Astrocyte (in vitro differentiated cells and primary cell): ENCODE measurements at regions not wholly inside any gene's neighbourhood (a gene's known extent, or its start where the extent isn't known, plus 50 kb on each side); places are given as distances from the start of the nearest gene placed in this dataset.

Source experiments
- DNase-seq: peaks from one replicate; pipeline ENCODE4 v3.0.0-alpha.2; 2010; ENCODE audit warnings: low read depth
- FAIRE-seq: peaks from 2 replicates; lab custom pipeline; 2011; peaks lifted over from hg19 to GRCh38; lab: Jason Lieb, UNC
- H2AFZ ChIP-seq: 2 replicates; pipeline ENCODE4 v1.6.0; 2012; ENCODE audit warnings: low read depth, low read length, inconsistent platforms
- H3K27ac ChIP-seq: 2 replicates; pipeline ENCODE4 v1.5.1; 2011; ENCODE audit warnings: low read depth, low read length, inconsistent platforms
- H3K27me3 ChIP-seq: 2 replicates; pipeline ENCODE4 v1.6.0; 2011; ENCODE audit warnings: low read length, inconsistent platforms; ENCODE audit not compliant: insufficient read depth
- H3K36me3 ChIP-seq: 2 replicates; pipeline ENCODE4 v1.5.1; 2011; ENCODE audit warnings: low read length, inconsistent platforms; ENCODE audit not compliant: insufficient read depth
- H3K4me1 ChIP-seq: 2 replicates; pipeline ENCODE4 v1.5.1; 2011; ENCODE audit warnings: low read length, inconsistent platforms; ENCODE audit not compliant: insufficient read depth
- H3K4me2 ChIP-seq: 2 replicates; pipeline ENCODE4 v1.6.0; 2012; ENCODE audit warnings: low read length, inconsistent platforms
- H3K4me3 ChIP-seq: 2 replicates; pipeline ENCODE4 v1.5.1; 2011; ENCODE audit warnings: low read depth, mild to moderate bottlenecking, low read length, inconsistent platforms; ENCODE audit not compliant: insufficient read depth
- H3K79me2 ChIP-seq: 2 replicates; pipeline ENCODE4 v1.6.0; 2012; ENCODE audit warnings: mild to moderate bottlenecking, low read length, inconsistent platforms; ENCODE audit not compliant: insufficient read depth
- H3K9ac ChIP-seq: 2 replicates; pipeline ENCODE4 v1.6.0; 2012; ENCODE audit warnings: mild to moderate bottlenecking, low read length, inconsistent platforms
- H3K9me3 ChIP-seq: 2 replicates; pipeline ENCODE4 v1.5.1; 2012; ENCODE audit warnings: low read depth, mild to moderate bottlenecking, low read length, inconsistent platforms; ENCODE audit not compliant: insufficient read depth
- H4K20me1 ChIP-seq: 2 replicates; pipeline ENCODE4 v1.6.0; 2012; ENCODE audit warnings: low read length, inconsistent platforms; ENCODE audit not compliant: insufficient read depth
- H3K27ac Mint-ChIP-seq: one replicate; pipeline ENCODE4 v1.8.0; 2021; ENCODE audit warnings: mild to moderate bottlenecking, mixed read lengths; ENCODE audit not compliant: unreplicated experiment
- H3K27me3 Mint-ChIP-seq: one replicate; pipeline ENCODE4 v1.8.0; 2021; ENCODE audit warnings: low read depth, mixed read lengths; ENCODE audit not compliant: unreplicated experiment
- H3K36me3 Mint-ChIP-seq: one replicate; pipeline ENCODE4 v1.8.0; 2021; ENCODE audit warnings: low read depth, mixed read lengths; ENCODE audit not compliant: unreplicated experiment
- H3K4me1 Mint-ChIP-seq: one replicate; pipeline ENCODE4 v1.8.0; 2021; ENCODE audit warnings: low read depth, mixed read lengths; ENCODE audit not compliant: unreplicated experiment
- H3K4me3 Mint-ChIP-seq: one replicate; pipeline ENCODE4 v1.8.0; 2021; ENCODE audit warnings: mild to moderate bottlenecking, moderate library complexity, mixed read lengths; ENCODE audit not compliant: unreplicated experiment
- H3K9me3 Mint-ChIP-seq: one replicate; pipeline ENCODE4 v1.8.0; 2021; ENCODE audit warnings: mild to moderate bottlenecking, mixed read lengths; ENCODE audit not compliant: unreplicated experiment
- CTCF ChIP-seq: IDR thresholded peaks from 2 replicates; pipeline ENCODE4 v1.5.1; 2011; ENCODE audit warnings: low read depth, mild to moderate bottlenecking, inconsistent platforms, low read length, moderate library complexity; ENCODE audit not compliant: insufficient read depth
- EZH2 ChIP-seq: IDR thresholded peaks from 2 replicates; pipeline ENCODE4 v1.6.1; 2012; ENCODE audit warnings: mild to moderate bottlenecking, low read length, inconsistent platforms; ENCODE audit not compliant: insufficient read depth

- no peaks in the 10 kb centered on the region for H3K4me1 ChIP-seq
- no peaks in the 10 kb centered on the region for H3K36me3 ChIP-seq
- no peaks in the 10 kb centered on the region for H4K20me1 ChIP-seq
- H3K4me3 Mint-ChIP-seq = no peak overlapping the region
- H3K9me3 ChIP-seq = no peaks in the 10 kb centered on the region
- DNase-seq = no peak
- H3K4me3 ChIP-seq = peak overlapping the region; percentile 29
- peaks cover 17% of the 10 kb centered on the region for H3K27me3 Mint-ChIP-seq
- H3K4me2 ChIP-seq = peak overlapping the region; percentile 69
- peaks cover 17% of the 10 kb centered on the region for H3K27me3 ChIP-seq
- no peaks in the 10 kb centered on the region for H3K79me2 ChIP-seq
- no peaks in the 10 kb centered on the region for H3K4me1 Mint-ChIP-seq
- H3K36me3 Mint-ChIP-seq = no peaks in the 10 kb centered on the region
- H3K9ac ChIP-seq = no peak overlapping the region
- H3K9me3 Mint-ChIP-seq = no peaks in the 10 kb centered on the region
- no peak for TF ChIP-seq EZH2
- no peak overlapping the region for H3K27ac ChIP-seq
- no peak for FAIRE-seq
- H2AFZ ChIP-seq = peak overlapping the region; percentile 71
- no peak overlapping the region for H3K27ac Mint-ChIP-seq
Measured at GRCh38 chr18:7459851-7460770, 107.0 kb upstream of the PTPRM start.

- no peak for DNase-seq
- H3K36me3 Mint-ChIP-seq = no peaks in the 10 kb centered on the region
- Histone ChIP-seq H3K4me2 (no peak overlapping the region), H3K36me3 (no peaks in the 10 kb centered on the region), H3K27me3 (peaks cover 14% of the 10 kb centered on the region), H3K9ac (no peak overlapping the region), H3K27ac (no peak overlapping the region), H2AFZ (no peak overlapping the region), H3K4me1 (no peaks in the 10 kb centered on the region), H4K20me1 (no peaks in the 10 kb centered on the region), H3K9me3 (no peaks in the 10 kb centered on the region), H3K79me2 (no peaks in the 10 kb centered on the region), H3K4me3 (no peak overlapping the region)
- no peaks in the 10 kb centered on the region for H3K4me1 Mint-ChIP-seq
- no peaks in the 10 kb centered on the region for H3K9me3 Mint-ChIP-seq
- H3K27ac Mint-ChIP-seq = no peak overlapping the region
- FAIRE-seq = no peak
- H3K27me3 Mint-ChIP-seq = peaks cover 36% of the 10 kb centered on the region
- TF ChIP-seq CTCF = no peak
- no peak for TF ChIP-seq EZH2
- H3K4me3 Mint-ChIP-seq = no peak overlapping the region
Measured at GRCh38 chr18:7464245-7464966, 102.7 kb upstream of the PTPRM start.

GRCh38 chr18:7466190-7466589 lies 100.9 kb upstream of the PTPRM start:
- H2AFZ ChIP-seq = no peak overlapping the region
- H3K27ac Mint-ChIP-seq = no peak overlapping the region
- no peak for FAIRE-seq

More at GRCh38 chr18:7466190-7466589, 100.9 kb upstream of the PTPRM start:
- Mint-ChIP-seq H3K27me3 (peaks cover 36% of the 10 kb centered on the region), H3K4me3 (no peak overlapping the region), H3K4me1 (no peaks in the 10 kb centered on the region), H3K36me3 (no peaks in the 10 kb centered on the region), H3K9me3 (no peaks in the 10 kb centered on the region)
- H3K9ac ChIP-seq = no peak overlapping the region
- H3K79me2 ChIP-seq = no peaks in the 10 kb centered on the region
- H3K4me2 ChIP-seq = no peak overlapping the region
- no peaks in the 10 kb centered on the region for H3K9me3 ChIP-seq
- H4K20me1 ChIP-seq = no peaks in the 10 kb centered on the region
- DNase-seq = no peak
- peaks cover 4% of the 10 kb centered on the region for H3K27me3 ChIP-seq
- H3K27ac ChIP-seq = no peak overlapping the region
- H3K4me1 ChIP-seq = no peaks in the 10 kb centered on the region
- no peak overlapping the region for H3K4me3 ChIP-seq
- no peaks in the 10 kb centered on the region for H3K36me3 ChIP-seq
- TF ChIP-seq EZH2 = no peak
